SK-N-SH treated with all-trans-retinoic acid at 6 μM for 48 hours (cell line): ENCODE measurements at regions not wholly inside any gene's neighbourhood (a gene's known extent, or its start where the extent isn't known, plus 50 kb on each side); places are given as distances from the start of the nearest gene placed in this dataset.

Source experiments
- ATAC-seq: fragments of 200-7000 bp; cut with Tn5 transposase; 3 replicates; pipeline ENCODE4 v1.9.1; 2020; ENCODE audit warnings: mild to moderate bottlenecking, moderate library complexity
- ARNTL ChIP-seq: fragments of 450-650 bp; formaldehyde crosslinking; IDR thresholded peaks from 2 replicates; pipeline ENCODE4 v1.5.0; 2020; ENCODE audit warnings: low read depth, mild to moderate bottlenecking, moderate library complexity, borderline replicate concordance
- BACH2 ChIP-seq: fragments of 250-450 bp; sonication (Bioruptor Pico); IDR thresholded peaks from 2 replicates; pipeline ENCODE4 v1.9.0; 2021; ENCODE audit warnings: mild to moderate bottlenecking, borderline replicate concordance
- CREB5 ChIP-seq: fragments of 250-450 bp; sonication (Bioruptor Pico); IDR thresholded peaks from 2 replicates; pipeline ENCODE4 v1.5.1; 2020; ENCODE audit warnings: low read depth, mild to moderate bottlenecking, moderate library complexity
- CSDC2 ChIP-seq: fragments of 250-450 bp; sonication (Bioruptor Pico); IDR thresholded peaks from 2 replicates; pipeline ENCODE4 v1.5.0; 2020; ENCODE audit warnings: mild to moderate bottlenecking, moderate library complexity
- ESRRG ChIP-seq: fragments of 250-450 bp; sonication (Bioruptor Pico); IDR thresholded peaks from 2 replicates; pipeline ENCODE4 v1.6.1; 2021; ENCODE audit warnings: mild to moderate bottlenecking
- GLIS3 ChIP-seq: fragments of 250-450 bp; sonication (Bioruptor Pico); IDR thresholded peaks from 2 replicates; pipeline ENCODE4 v1.5.0; 2020; ENCODE audit warnings: mild to moderate bottlenecking, moderate library complexity
- PATZ1 ChIP-seq: fragments of 250-450 bp; sonication (Bioruptor Pico); IDR thresholded peaks from 2 replicates; pipeline ENCODE4 v1.8.0; 2020; ENCODE audit warnings: mild to moderate bottlenecking, moderate library complexity, borderline replicate concordance
- PPARA ChIP-seq: fragments of 250-450 bp; sonication (Bioruptor Pico); IDR thresholded peaks from 2 replicates; pipeline ENCODE4 v1.5.0; 2020; ENCODE audit warnings: mild to moderate bottlenecking, borderline replicate concordance
- RARB ChIP-seq: fragments of 250-450 bp; sonication (Bioruptor Pico); IDR thresholded peaks from 2 replicates; pipeline ENCODE4 v1.8.0; 2021; ENCODE audit warnings: mild to moderate bottlenecking, moderate library complexity
- TSHZ2 ChIP-seq: fragments of 250-450 bp; sonication (Bioruptor Pico); IDR thresholded peaks from 2 replicates; pipeline ENCODE4 v1.5.0; 2020; ENCODE audit warnings: mild to moderate bottlenecking, moderate library complexity
- ZC3H10 ChIP-seq: fragments of 250-450 bp; sonication (Bioruptor Pico); IDR thresholded peaks from 2 replicates; pipeline ENCODE4 v1.5.1; 2021; ENCODE audit warnings: mild to moderate bottlenecking, moderate library complexity
- ZFP3 ChIP-seq: fragments of 250-450 bp; sonication (Bioruptor Pico); IDR thresholded peaks from 2 replicates; pipeline ENCODE4 v1.5.0; 2020; ENCODE audit warnings: mild to moderate bottlenecking, moderate library complexity
- ZNF565 ChIP-seq: fragments of 450-650 bp; formaldehyde crosslinking; conservative IDR thresholded peaks from 2 replicates; pipeline ENCODE4 v1.5.0; 2020; ENCODE audit warnings: low read depth, mild to moderate bottlenecking, moderate library complexity
- ZNF70 ChIP-seq: fragments of 450-650 bp; formaldehyde crosslinking; IDR thresholded peaks from 2 replicates; pipeline ENCODE4 v1.5.0; 2020; ENCODE audit warnings: mild to moderate bottlenecking, moderate library complexity
- ZNF8 ChIP-seq: fragments of 450-650 bp; formaldehyde crosslinking; IDR thresholded peaks from 2 replicates; pipeline ENCODE4 v1.5.0; 2020; ENCODE audit warnings: mild to moderate bottlenecking, moderate library complexity
- TF ChIP-seq, protein P1 (sequence below): fragments of 250-450 bp; sonication (Bioruptor Pico); IDR thresholded peaks from 2 replicates; pipeline ENCODE4 v1.8.0; 2021; ENCODE audit warnings: low read depth, mild to moderate bottlenecking, moderate library complexity, borderline replicate concordance
- TF ChIP-seq, protein P2 (sequence below): fragments of 250-450 bp; sonication (Bioruptor Pico); IDR thresholded peaks from 2 replicates; pipeline ENCODE4 v1.5.1; 2021; ENCODE audit warnings: mild to moderate bottlenecking, moderate library complexity

DNA sequence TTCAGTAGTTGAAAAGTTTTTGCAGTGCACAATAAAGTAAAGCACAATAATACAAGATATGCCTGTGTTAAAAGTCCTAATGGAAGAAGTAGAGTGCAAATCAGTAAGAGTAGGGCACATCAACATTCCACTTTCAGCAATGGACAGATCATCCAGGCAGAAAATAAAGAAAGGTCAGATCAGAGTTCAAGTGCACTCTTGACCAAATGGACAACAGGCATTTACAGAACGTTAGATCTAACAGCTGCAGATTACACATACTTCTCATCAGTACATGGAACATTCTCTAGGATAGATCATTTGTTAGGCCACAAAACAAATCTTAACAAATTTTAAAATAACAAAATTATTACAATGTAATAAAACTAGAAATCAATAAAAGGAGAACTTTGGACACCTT, 1373.5 kb upstream of the PABPC4L start:
- no peak for ATAC-seq
- TF ChIP-seq RARB (CRISPR knock-in tag): no peak
- no peak for TF ChIP-seq ZNF565
- TF ChIP-seq ZFP3 (CRISPR knock-in tag): no peak
- no peak for TF ChIP-seq ZNF8 (CRISPR knock-in tag)
- TF ChIP-seq GLIS3 (CRISPR knock-in tag): no peak
- TF ChIP-seq CREB5 (CRISPR knock-in tag): no peak
- TF ChIP-seq, all 23 proteins: peak for 0

DNA sequence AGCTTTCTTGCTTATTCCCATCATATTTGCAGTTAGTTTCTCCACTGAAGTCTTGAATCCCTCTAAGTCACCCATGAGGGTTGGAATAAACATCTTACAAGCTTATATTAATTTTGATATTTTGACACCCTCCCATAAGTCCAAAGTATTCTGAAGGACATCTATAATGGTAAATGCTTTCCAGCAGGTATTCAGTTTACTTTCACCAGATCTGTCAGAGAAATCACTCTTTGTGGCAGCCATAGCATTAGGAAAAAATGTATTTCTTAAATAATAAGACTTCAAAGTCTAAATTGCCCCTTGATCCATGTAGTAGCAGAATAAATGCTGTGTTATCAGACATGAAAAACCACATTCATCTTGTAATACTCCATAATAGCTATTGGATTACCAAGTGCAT, 1371.7 kb upstream of the PABPC4L start:
- no peak for ATAC-seq
- TF ChIP-seq BACH2 (CRISPR knock-in tag) (no peak), RARB (CRISPR knock-in tag) (no peak)

GRCh38 chr4:135564090-135564489, 1362.5 kb upstream of the PABPC4L start:
- TF ChIP-seq BACH2 (CRISPR knock-in tag): no peak
- TF ChIP-seq CREB5 (CRISPR knock-in tag): no peak
- no peak for TF ChIP-seq ZFP3 (CRISPR knock-in tag)
- TF ChIP-seq, protein P1, sequence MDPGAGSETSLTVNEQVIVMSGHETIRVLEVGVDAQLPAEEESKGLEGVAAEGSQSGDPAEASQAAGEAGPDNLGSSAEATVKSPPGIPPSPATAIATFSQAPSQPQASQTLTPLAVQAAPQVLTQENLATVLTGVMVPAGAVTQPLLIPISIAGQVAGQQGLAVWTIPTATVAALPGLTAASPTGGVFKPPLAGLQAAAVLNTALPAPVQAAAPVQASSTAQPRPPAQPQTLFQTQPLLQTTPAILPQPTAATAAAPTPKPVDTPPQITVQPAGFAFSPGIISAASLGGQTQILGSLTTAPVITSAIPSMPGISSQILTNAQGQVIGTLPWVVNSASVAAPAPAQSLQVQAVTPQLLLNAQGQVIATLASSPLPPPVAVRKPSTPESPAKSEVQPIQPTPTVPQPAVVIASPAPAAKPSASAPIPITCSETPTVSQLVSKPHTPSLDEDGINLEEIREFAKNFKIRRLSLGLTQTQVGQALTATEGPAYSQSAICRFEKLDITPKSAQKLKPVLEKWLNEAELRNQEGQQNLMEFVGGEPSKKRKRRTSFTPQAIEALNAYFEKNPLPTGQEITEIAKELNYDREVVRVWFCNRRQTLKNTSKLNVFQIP: no peak
- TF ChIP-seq TSHZ2: no peak
- TF ChIP-seq ESRRG (CRISPR knock-in tag): no peak
- TF ChIP-seq ARNTL (CRISPR knock-in tag): no peak
- no peak for TF ChIP-seq CSDC2
- no peak for TF ChIP-seq GLIS3 (CRISPR knock-in tag)
- no peak for TF ChIP-seq ZNF70 (CRISPR knock-in tag)
- no peak for ATAC-seq

GRCh38 chr4:135553213-135553612, 1351.6 kb upstream of the PABPC4L start:
- ATAC-seq: no peak
- TF ChIP-seq ZC3H10 (no peak), ESRRG (CRISPR knock-in tag) (no peak), TSHZ2 (no peak), ZNF70 (CRISPR knock-in tag) (no peak), ZNF565 (no peak), GLIS3 (CRISPR knock-in tag) (no peak), ZNF8 (CRISPR knock-in tag) (no peak), ZFP3 (CRISPR knock-in tag) (no peak), PPARA (CRISPR knock-in tag) (no peak), PATZ1 (CRISPR knock-in tag) (no peak), CREB5 (CRISPR knock-in tag) (no peak), CSDC2 (no peak), ARNTL (CRISPR knock-in tag) (no peak)
- TF ChIP-seq, protein P1: no peak
- TF ChIP-seq, protein P2, sequence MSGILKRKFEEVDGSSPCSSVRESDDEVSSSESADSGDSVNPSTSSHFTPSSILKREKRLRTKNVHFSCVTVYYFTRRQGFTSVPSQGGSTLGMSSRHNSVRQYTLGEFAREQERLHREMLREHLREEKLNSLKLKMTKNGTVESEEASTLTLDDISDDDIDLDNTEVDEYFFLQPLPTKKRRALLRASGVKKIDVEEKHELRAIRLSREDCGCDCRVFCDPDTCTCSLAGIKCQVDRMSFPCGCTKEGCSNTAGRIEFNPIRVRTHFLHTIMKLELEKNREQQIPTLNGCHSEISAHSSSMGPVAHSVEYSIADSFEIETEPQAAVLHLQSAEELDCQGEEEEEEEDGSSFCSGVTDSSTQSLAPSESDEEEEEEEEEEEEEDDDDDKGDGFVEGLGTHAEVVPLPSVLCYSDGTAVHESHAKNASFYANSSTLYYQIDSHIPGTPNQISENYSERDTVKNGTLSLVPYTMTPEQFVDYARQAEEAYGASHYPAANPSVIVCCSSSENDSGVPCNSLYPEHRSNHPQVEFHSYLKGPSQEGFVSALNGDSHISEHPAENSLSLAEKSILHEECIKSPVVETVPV (CRISPR knock-in tag): no peak
